HG03064 (cell line): ENCODE measurements at regions not wholly inside any gene's neighbourhood (a gene's known extent, or its start where the extent isn't known, plus 50 kb on each side); places are given as distances from the start of the nearest gene placed in this dataset.
"Not testable (repeated sequence)": the region's sequence is repeated elsewhere in the genome, so short reads cannot be mapped to it uniquely, and the experiment has no call there.

Experiments
- ATAC-seq: cut with Tn5 transposase; IDR thresholded peaks from one replicate; pipeline ENCODE4 v1.9.1; 2021; ENCODE audit warnings: low read depth; ENCODE audit not compliant: unreplicated experiment

GRCh38 chr5:38149815-38150195, 108.6 kb upstream of the EGFLAM start:
- ATAC-seq, result no peak

GRCh38 chr5:38148021-38148625, 110.2 kb upstream of the EGFLAM start:
- no peak for ATAC-seq

- ATAC-seq, result no peak
Observed at GRCh38 chr5:38143384-38143783, 115.0 kb upstream of the EGFLAM start.

- no peak for ATAC-seq
Observed at GRCh38 chr5:38141665-38142064, 116.7 kb upstream of the EGFLAM start.

GRCh38 chr5:38138574-38138973, 119.8 kb upstream of the EGFLAM start:
- no peak for ATAC-seq

- no peak for ATAC-seq
Observed at GRCh38 chr5:38135486-38136039, 122.8 kb upstream of the EGFLAM start.

GRCh38 chr5:38134810-38135209, 123.5 kb upstream of the EGFLAM start:
- ATAC-seq, result no peak

GRCh38 chr5:38134294-38134693, 124.1 kb upstream of the EGFLAM start:
- not testable (repeated sequence) for ATAC-seq

- ATAC-seq, result no peak
Observed at GRCh38 chr5:38131686-38132085, 126.7 kb upstream of the EGFLAM start.

GRCh38 chr5:38124321-38124720, 134.0 kb upstream of the EGFLAM start:
- no peak for ATAC-seq

GRCh38 chr5:38121420-38121819, 136.9 kb upstream of the EGFLAM start:
- no peak for ATAC-seq

GRCh38 chr5:38119836-38120235, 138.5 kb upstream of the EGFLAM start:
- ATAC-seq, result no peak

GRCh38 chr5:38117784-38118479, 140.4 kb upstream of the EGFLAM start:
- ATAC-seq, result no peak

- no peak for ATAC-seq
Observed at GRCh38 chr5:38115318-38115827, 143.0 kb upstream of the EGFLAM start.

GRCh38 chr5:38113880-38114279, 144.5 kb upstream of the EGFLAM start:
- ATAC-seq, result no peak

GRCh38 chr5:38113456-38113855, 144.9 kb upstream of the EGFLAM start:
- ATAC-seq, result no peak

GRCh38 chr5:38112938-38113337, 145.4 kb upstream of the EGFLAM start:
- ATAC-seq, result no peak

GRCh38 chr5:38110130-38110529, 148.2 kb upstream of the EGFLAM start:
- no peak for ATAC-seq

GRCh38 chr5:38107096-38107495, 151.3 kb upstream of the EGFLAM start:
- no peak for ATAC-seq

GRCh38 chr5:38105801-38106200, 152.6 kb upstream of the EGFLAM start:
- ATAC-seq, result no peak

GRCh38 chr5:38105231-38105570, 153.2 kb upstream of the EGFLAM start:
- ATAC-seq, result no peak
